Stimulated activated CD8-positive, alpha-beta memory T cell treated with anti-CD3 and anti-CD28 coated beads, Interleukin-15, amount 100 ng/mL, for 1 hour (primary cell): ENCODE measurements at regions not wholly inside any gene's neighbourhood (a gene's known extent, or its start where the extent isn't known, plus 50 kb on each side); places are given as distances from the start of the nearest gene placed in this dataset.
"Not testable (repeated sequence)": the region's sequence is repeated elsewhere in the genome, so short reads cannot be mapped to it uniquely, and the experiment has no call there.

Experiments
- DNase-seq: peaks from one replicate; pipeline ENCODE4 v3.0.0-alpha.2; 2020; ENCODE audit warnings: low read depth

- DNase-seq: no peak
Observed at GRCh38 chr13:104616990-104617389, 1550.8 kb upstream of the SLC10A2 start.

GRCh38 chr13:104614361-104615145 lies 1548.3 kb upstream of the SLC10A2 start:
- no peak for DNase-seq

- DNase-seq: no peak
Observed at GRCh38 chr13:104608331-104608730, 1542.1 kb upstream of the SLC10A2 start.

- not testable (repeated sequence) for DNase-seq
Observed at GRCh38 chr13:104605435-104605834, 1539.2 kb upstream of the SLC10A2 start.

- DNase-seq: no peak
Observed at GRCh38 chr13:104597546-104598180, 1531.4 kb upstream of the SLC10A2 start.

- no peak for DNase-seq
Observed at GRCh38 chr13:104595511-104595910, 1529.3 kb upstream of the SLC10A2 start.

- DNase-seq: no peak
Observed at GRCh38 chr13:104594806-104595205, 1528.6 kb upstream of the SLC10A2 start.

- DNase-seq: no peak
Observed at GRCh38 chr13:104593693-104594092, 1527.5 kb upstream of the SLC10A2 start.

GRCh38 chr13:104593251-104593576 lies 1527.0 kb upstream of the SLC10A2 start:
- DNase-seq: no peak

GRCh38 chr13:104592545-104593250 lies 1526.5 kb upstream of the SLC10A2 start:
- no peak for DNase-seq

GRCh38 chr13:104592127-104592526 lies 1525.9 kb upstream of the SLC10A2 start:
- DNase-seq: no peak

- no peak for DNase-seq
Observed at GRCh38 chr13:104586051-104586746, 1520.0 kb upstream of the SLC10A2 start.

- DNase-seq: no peak
Observed at GRCh38 chr13:104584481-104584880, 1518.3 kb upstream of the SLC10A2 start.

- DNase-seq: no peak
Observed at GRCh38 chr13:104580931-104581330, 1514.7 kb upstream of the SLC10A2 start.

GRCh38 chr13:104577071-104577815 lies 1511.0 kb upstream of the SLC10A2 start:
- no peak for DNase-seq

GRCh38 chr13:104571893-104572229 lies 1505.6 kb upstream of the SLC10A2 start:
- no peak for DNase-seq

GRCh38 chr13:104571161-104571892 lies 1505.1 kb upstream of the SLC10A2 start:
- no peak for DNase-seq

GRCh38 chr13:104567114-104567513 lies 1500.9 kb upstream of the SLC10A2 start:
- no peak for DNase-seq

GRCh38 chr13:104565888-104566287 lies 1499.7 kb upstream of the SLC10A2 start:
- DNase-seq: no peak

- no peak for DNase-seq
Observed at GRCh38 chr13:104553896-104554295, 1487.7 kb upstream of the SLC10A2 start.

GRCh38 chr13:104553186-104553585 lies 1487.0 kb upstream of the SLC10A2 start:
- no peak for DNase-seq
